ENCODE measurements at regions not wholly inside any gene's neighbourhood (a gene's known extent, or its start where the extent isn't known, plus 50 kb on each side); places are given as distances from the start of the nearest gene placed in this dataset.

DNA sequence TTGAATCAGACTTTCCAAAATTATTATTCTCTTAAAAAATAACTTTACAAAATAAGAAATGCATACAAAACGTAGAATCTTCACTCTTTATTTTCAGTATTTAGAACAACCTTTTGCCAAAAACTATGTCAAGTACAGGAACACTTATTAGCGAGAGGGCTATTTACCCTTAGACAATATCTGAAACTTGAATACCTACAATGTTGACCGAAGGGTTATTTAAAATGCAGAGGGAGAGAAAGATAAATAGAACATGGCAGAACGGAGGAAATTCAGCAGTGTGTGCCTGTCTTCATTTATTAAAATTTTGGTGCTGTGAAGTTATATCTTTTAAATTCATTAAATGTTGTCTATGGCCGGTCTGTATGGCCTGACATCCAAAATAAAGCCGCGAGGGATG is 198.8 kb downstream of the EFNB2 start:
- TF ChIP-seq, protein P1, sequence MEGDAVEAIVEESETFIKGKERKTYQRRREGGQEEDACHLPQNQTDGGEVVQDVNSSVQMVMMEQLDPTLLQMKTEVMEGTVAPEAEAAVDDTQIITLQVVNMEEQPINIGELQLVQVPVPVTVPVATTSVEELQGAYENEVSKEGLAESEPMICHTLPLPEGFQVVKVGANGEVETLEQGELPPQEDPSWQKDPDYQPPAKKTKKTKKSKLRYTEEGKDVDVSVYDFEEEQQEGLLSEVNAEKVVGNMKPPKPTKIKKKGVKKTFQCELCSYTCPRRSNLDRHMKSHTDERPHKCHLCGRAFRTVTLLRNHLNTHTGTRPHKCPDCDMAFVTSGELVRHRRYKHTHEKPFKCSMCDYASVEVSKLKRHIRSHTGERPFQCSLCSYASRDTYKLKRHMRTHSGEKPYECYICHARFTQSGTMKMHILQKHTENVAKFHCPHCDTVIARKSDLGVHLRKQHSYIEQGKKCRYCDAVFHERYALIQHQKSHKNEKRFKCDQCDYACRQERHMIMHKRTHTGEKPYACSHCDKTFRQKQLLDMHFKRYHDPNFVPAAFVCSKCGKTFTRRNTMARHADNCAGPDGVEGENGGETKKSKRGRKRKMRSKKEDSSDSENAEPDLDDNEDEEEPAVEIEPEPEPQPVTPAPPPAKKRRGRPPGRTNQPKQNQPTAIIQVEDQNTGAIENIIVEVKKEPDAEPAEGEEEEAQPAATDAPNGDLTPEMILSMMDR (IDR thresholded peaks at IDR 0.05): no peak
- TF ChIP-seq EP300 (IDR thresholded peaks at IDR 0.05) (no peak), POLR2AphosphoS5 (IDR thresholded peaks at IDR 0.05) (no peak), POLR2A (IDR thresholded peaks at IDR 0.05; ENCODE audit: low read depth) (no peak)

Data from esophagus muscularis mucosa (tissue), 4 donors.